Fibroblast of pulmonary artery (primary cell): ENCODE measurements at regions not wholly inside any gene's neighbourhood (a gene's known extent, or its start where the extent isn't known, plus 50 kb on each side); places are given as distances from the start of the nearest gene placed in this dataset.

ENCODE experiments used
- DNase-seq: peaks from one replicate; pipeline ENCODE4 v3.0.0-alpha.2; 2010; ENCODE audit warnings: low read depth
- H3K4me3 ChIP-seq: replicated peaks from 2 replicates; pipeline ENCODE4 v1.5.1; 2011; ENCODE audit warnings: low read depth, mild to moderate bottlenecking, control low read depth, low read length, moderate library complexity
- CTCF ChIP-seq: IDR thresholded peaks from 2 replicates; pipeline ENCODE4 v1.5.1; 2011; ENCODE audit warnings: mild to moderate bottlenecking, control low read depth, low read length, inconsistent platforms; ENCODE audit errors: missing control alignments

- TF ChIP-seq CTCF = no peak
- H3K4me3 ChIP-seq = no peak overlapping the region
- peak; percentile 68 for DNase-seq
These were observed 388.7 kb downstream of the FAT4 start for GRCh38 chr4:125703443-125703842.

- TF ChIP-seq CTCF = no peak
- DNase-seq = peak; percentile 41
- H3K4me3 ChIP-seq = no peak overlapping the region
These were observed 390.0 kb downstream of the FAT4 start for GRCh38 chr4:125704726-125705125.

- TF ChIP-seq CTCF = no peak
- no peak overlapping the region for H3K4me3 ChIP-seq
- no peak for DNase-seq
These were observed 390.9 kb downstream of the FAT4 start for GRCh38 chr4:125705681-125706080.

GRCh38 chr4:125707397-125707796 lies 392.6 kb downstream of the FAT4 start:
- DNase-seq = no peak
- no peak for TF ChIP-seq CTCF
- H3K4me3 ChIP-seq = no peak overlapping the region

GRCh38 chr4:125710766-125711165 lies 396.0 kb downstream of the FAT4 start:
- DNase-seq = no peak
- no peak overlapping the region for H3K4me3 ChIP-seq
- no peak for TF ChIP-seq CTCF

- TF ChIP-seq CTCF = no peak
- DNase-seq = no peak
- no peak overlapping the region for H3K4me3 ChIP-seq
These were observed 399.3 kb downstream of the FAT4 start for GRCh38 chr4:125714049-125714448.

- TF ChIP-seq CTCF = no peak
- no peak for DNase-seq
These were observed 400.1 kb downstream of the FAT4 start for GRCh38 chr4:125714845-125715244.

More at GRCh38 chr4:125714845-125715244, 400.1 kb downstream of the FAT4 start:
- H3K4me3 ChIP-seq = no peak overlapping the region
